K562 (cell line): ENCODE measurements at regions not wholly inside any gene's neighbourhood (a gene's known extent, or its start where the extent isn't known, plus 50 kb on each side); places are given as distances from the start of the nearest gene placed in this dataset.

Experiments used
- ATAC-seq: fragments of 200-7000 bp; cut with Tn5 transposase; 3 replicates; pipeline ENCODE4 v1.9.1; 2020; ENCODE audit warnings: moderate library complexity
- BruUV-seq: library from RNA; stranded (reverse); fragments of 400-500 nt; replicated peaks from 2 replicates; lab custom pipeline; 2021; lab: Mats Ljungman, UMichigan
- CTCF ChIA-PET: fragments of 300-600 bp; formaldehyde crosslinking; extraction: SDS; loops from one replicate; lab custom pipeline; 2021; ENCODE audit warnings: low intra/inter-chr PET ratio; lab: Yijun Ruan, JAX
- POLR2A ChIA-PET: fragments of 300-600, 350-650 bp; sonication (Branson Sonifier 250); formaldehyde crosslinking; extraction: SDS; loops from one replicate; lab custom pipeline; 2021; ENCODE audit warnings: antibody characterized with exemption, inconsistent platforms; lab: Yijun Ruan, JAX
- DNase-seq, 4 experiments: peaks; one replicate each; pipeline versions ENCODE4 v3.0.0 to v3.0.0-alpha.2; 2011 to 2018; ENCODE audit warnings: low spot score in 3 of 4, mixed read lengths in 3 of 4; ENCODE audit errors: extremely low read depth in 1 of 4
- FAIRE-seq: peaks from 2 replicates; lab custom pipeline; 2011; peaks lifted over from hg19 to GRCh38; lab: Jason Lieb, UNC
- H2AFZ ChIP-seq: 2 replicates; pipeline ENCODE4 v1.6.0; 2011; ENCODE audit warnings: low read depth, low read length, control low read depth, inconsistent platforms
- H3K27ac ChIP-seq: fragments of 200-600 bp; 3 replicates; pipeline ENCODE4 v1.8.0; 2011; ENCODE audit warnings: low read depth, mild to moderate bottlenecking, control low read depth, inconsistent platforms, low read length, moderate library complexity, mixed read lengths; ENCODE audit errors: extremely low read depth
- H3K27me3 ChIP-seq, 2 experiments: fragments of 300-600 bp in 1 of 2; 2 replicates in 1 of 2; 3 replicates in 1 of 2; pipeline versions ENCODE4 v1.6.0 to v1.8.0; 2011; ENCODE audit warnings: inconsistent platforms in 2 of 2, low read length in 2 of 2, mild to moderate bottlenecking in 1 of 2, mixed read lengths in 1 of 2, moderate library complexity in 1 of 2; ENCODE audit not compliant: control insufficient read depth in 2 of 2, insufficient read depth in 2 of 2
- H3K36me3 ChIP-seq: fragments of 300-600 bp; 3 replicates; pipeline ENCODE4 v1.8.0; 2011; ENCODE audit warnings: mild to moderate bottlenecking, low read length, inconsistent platforms; ENCODE audit not compliant: control insufficient read depth, insufficient read depth
- H3K4me1 ChIP-seq, 2 experiments: fragments of 200-600 bp in 1 of 2; replicated peaks in 1 of 2; 2 replicates in 1 of 2; 3 replicates in 1 of 2; pipeline versions ENCODE4 v1.5.1 to v1.8.0; 2011; ENCODE audit warnings: inconsistent platforms in 2 of 2, low read length in 2 of 2, mild to moderate bottlenecking in 1 of 2, mixed read lengths in 1 of 2, moderate library complexity in 1 of 2; ENCODE audit not compliant: control insufficient read depth in 2 of 2, insufficient read depth in 2 of 2
- H3K4me2 ChIP-seq: 2 replicates; pipeline ENCODE4 v1.6.1; 2011; ENCODE audit warnings: low read length, control low read depth, inconsistent platforms, mixed read lengths; ENCODE audit not compliant: insufficient read depth
- H3K4me3 ChIP-seq: fragments of 200-600 bp; sonication (generic), shearing (Covaris generic); 2 replicates; pipeline ENCODE4 v1.5.1; 2016; ENCODE audit warnings: control low read depth, inconsistent platforms
- H3K79me2 ChIP-seq: fragments of 200-600 bp; 3 replicates; pipeline ENCODE4 v1.8.0; 2011; ENCODE audit warnings: low read length, inconsistent platforms; ENCODE audit not compliant: control insufficient read depth, insufficient read depth
- H3K9ac ChIP-seq, 2 experiments: 2 replicates each; pipeline versions ENCODE4 v1.6.0 to v1.6.1; 2011; ENCODE audit warnings: low read depth in 2 of 2, low read length in 2 of 2, control low read depth in 1 of 2, inconsistent platforms in 1 of 2, mild to moderate bottlenecking in 1 of 2, mixed read lengths in 1 of 2; ENCODE audit not compliant: insufficient read depth in 1 of 2
- H3K9me1 ChIP-seq: one replicate; pipeline ENCODE4 v1.6.0; 2011; ENCODE audit warnings: inconsistent platforms, mild to moderate bottlenecking, low read length, moderate library complexity; ENCODE audit not compliant: control insufficient read depth, insufficient read depth
- H3K9me3 ChIP-seq: replicated peaks from 2 replicates; pipeline ENCODE4 v1.5.1; 2011; ENCODE audit warnings: low read depth, low read length, inconsistent platforms; ENCODE audit not compliant: control insufficient read depth, insufficient read depth
- H4K20me1 ChIP-seq: replicated peaks from 2 replicates; pipeline ENCODE4 v1.6.1; 2011; ENCODE audit warnings: low read length, inconsistent platforms, mixed read lengths; ENCODE audit not compliant: control insufficient read depth, insufficient read depth
- CREB1 ChIP-seq, 2 experiments: sonication (generic) in 1 of 2; formaldehyde crosslinking in 1 of 2; IDR thresholded peaks; 2 replicates each; pipeline versions ENCODE4 v1.6.1 to v1.8.0; 2012 to 2022; ENCODE audit warnings: inconsistent platforms in 1 of 2, mild to moderate bottlenecking in 1 of 2, missing genetic modification reagents in 1 of 2, moderate library complexity in 1 of 2
- ELF1 ChIP-seq: fragments of 200-800 bp; sonication (Bioruptor generic); IDR thresholded peaks from 2 replicates; pipeline ENCODE4 v1.6.1; 2016; ENCODE audit warnings: missing genetic modification characterization, missing compliant biosample characterization
- IRF2 ChIP-seq: sonication (generic); formaldehyde crosslinking; IDR thresholded peaks from 2 replicates; pipeline ENCODE4 v1.8.1; 2022; ENCODE audit warnings: mild to moderate bottlenecking, missing genetic modification reagents
- NR2C1 ChIP-seq, 2 experiments: fragments of 450-650 bp; IDR thresholded peaks; 2 replicates each; pipeline ENCODE4 v1.6.1; 2017; ENCODE audit warnings: mild to moderate bottlenecking in 2 of 2, antibody characterized with exemption in 1 of 2, inconsistent platforms in 1 of 2, missing compliant biosample characterization in 1 of 2, missing genetic modification characterization in 1 of 2
- PHB2 ChIP-seq: fragments of 450-650 bp; IDR thresholded peaks from 2 replicates; pipeline ENCODE4 v1.6.1; 2017; ENCODE audit warnings: low read depth
- PRMT5 ChIP-seq: sonication (generic); formaldehyde crosslinking; IDR thresholded peaks from 2 replicates; pipeline ENCODE4 v1.5.0; 2020; ENCODE audit warnings: missing genetic modification reagents
- PTBP1 ChIP-seq: fragments of 200-400 bp; formaldehyde crosslinking; IDR thresholded peaks from 2 replicates; pipeline ENCODE4 v1.6.1; 2017; ENCODE audit warnings: low read depth, low read length
- TEAD2 ChIP-seq: fragments of 450-650 bp; IDR thresholded peaks from 2 replicates; pipeline ENCODE4 v1.6.1; 2016; ENCODE audit warnings: missing genetic modification characterization, control low read depth, missing compliant biosample characterization
- ZNF197 ChIP-seq: fragments of 200-800 bp; sonication (Bioruptor generic); IDR thresholded peaks from 2 replicates; pipeline ENCODE4 v1.6.1; 2016; ENCODE audit warnings: low read depth, missing genetic modification characterization, missing compliant biosample characterization
- WGBS: fragments of 100-300 bp; shearing (Covaris generic); methylation state at CpG from one replicate; pipeline ENCODE4 v1.1.6; 2016; ENCODE audit warnings: low coverage, mixed read lengths; ENCODE audit not compliant: insufficient coverage; ENCODE audit errors: missing lambda C conversion rate; 5-methylcytosine and 5-hydroxymethylcytosine counted together
- in situ Hi-C: fragments of 300-500 bp; cut with MboI; formaldehyde crosslinking; loops from 4 replicates; pipeline ENCODE4 v1.15.0; 2018; ENCODE audit warnings: inconsistent platforms, mixed read lengths
- intact Hi-C: fragments of 100-400 bp; cut with micrococcal nuclease; formaldehyde crosslinking; loops from 2 replicates; pipeline ENCODE4 v1.14.2; 2022

GRCh38 chr5:154577416-154577815 lies 99.4 kb upstream of the HAND1 start:
- H3K4me3 ChIP-seq: no peak overlapping the region
- FAIRE-seq (no peak), DNase-seq (no peak), ATAC-seq (no peak)
- H3K79me2 ChIP-seq: no peaks in the 10 kb centered on the region
- H3K9me1 ChIP-seq: no peaks in the 10 kb centered on the region
- no peak overlapping the region for H3K9ac ChIP-seq
- TF ChIP-seq PTBP1: no peak
- no peak for TF ChIP-seq PHB2
- no peak for TF ChIP-seq CREB1 (IDR thresholded peaks at IDR 0.05)
- TF ChIP-seq CREB1 (CRISPR knock-in tag; IDR thresholded peaks at IDR 0.05): no peak
- TF ChIP-seq ELF1 (tag): no peak
- TF ChIP-seq TEAD2 (tag): no peak
- TF ChIP-seq IRF2 (CRISPR knock-in tag): no peak
- TF ChIP-seq NR2C1 (IDR thresholded peaks at IDR 0.05): no peak
- no peak for TF ChIP-seq NR2C1 (tag; IDR thresholded peaks at IDR 0.05)
- TF ChIP-seq ZNF197: no peak
- TF ChIP-seq PRMT5 (CRISPR knock-in tag): no peak
- CTCF ChIA-PET: no interaction called here
- intact Hi-C loops: no loop called here
- H2AFZ ChIP-seq: no peak overlapping the region
- no peaks in the 10 kb centered on the region for H4K20me1 ChIP-seq
- in situ Hi-C loops: no loop called here
- H3K27me3 ChIP-seq: peaks cover 13 to 34% of the 10 kb centered on the region in 2 experiments; a peak in 4 of 5 replicates
- POLR2A ChIA-PET: no interaction called here
- H3K36me3 ChIP-seq: no peaks in the 10 kb centered on the region
- no TSS peak for BruUV-seq
- H3K4me1 ChIP-seq: no peaks in the 10 kb centered on the region
- H3K9me3 ChIP-seq: no peaks in the 10 kb centered on the region
- H3K27ac ChIP-seq: no peak overlapping the region
- H3K4me2 ChIP-seq: no peak overlapping the region
- WGBS: 0% methylated on average over 1 of the region's 1 CpG
